ENCODE measurements at regions not wholly inside any gene's neighbourhood (a gene's known extent, or its start where the extent isn't known, plus 50 kb on each side); places are given as distances from the start of the nearest gene placed in this dataset.

- H3K27me3 Mint-ChIP-seq = no peaks in the 10 kb centered on the region
- no peak overlapping the region for H3K27ac Mint-ChIP-seq
- H3K9me3 Mint-ChIP-seq = peaks cover 26% of the 10 kb centered on the region
- no peak for DNase-seq (ENCODE audit: extremely low spot score, unreplicated experiment)
- H3K4me3 Mint-ChIP-seq = no peak overlapping the region
- no peak for TF ChIP-seq CTCF (conservative IDR thresholded peaks at IDR 0.05)
- H3K36me3 Mint-ChIP-seq = no peaks in the 10 kb centered on the region
- no peaks in the 10 kb centered on the region for H3K4me1 Mint-ChIP-seq (ENCODE audit: unreplicated experiment)
Observed at GRCh38 chr7:88545663-88546062, 213.8 kb upstream of the ZNF804B start.

DNA sequence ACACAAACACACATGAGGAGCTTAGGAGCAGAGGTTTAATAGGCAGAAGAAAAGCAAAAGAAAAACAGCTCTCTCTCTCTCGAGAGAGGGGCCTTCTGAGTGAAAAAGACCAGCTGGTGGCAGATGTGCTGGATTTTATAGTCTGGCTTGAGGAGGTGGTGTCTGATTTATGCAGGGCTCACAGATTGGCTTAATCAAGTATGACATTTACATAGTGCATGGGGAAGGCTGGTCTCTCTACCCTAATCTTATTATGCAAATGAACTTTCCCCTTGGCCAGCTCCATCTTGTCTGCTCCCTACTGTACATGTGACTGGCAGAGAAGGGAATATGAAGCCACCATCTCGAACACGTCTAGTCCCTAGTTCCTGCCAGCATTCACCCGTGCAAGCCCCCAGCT, 219.5 kb upstream of the ZNF804B start:
- H3K4me3 Mint-ChIP-seq = no peak overlapping the region
- no peak for DNase-seq (ENCODE audit: extremely low spot score, unreplicated experiment)
- H3K27ac Mint-ChIP-seq = no peak overlapping the region
- no peak for TF ChIP-seq CTCF (conservative IDR thresholded peaks at IDR 0.05)
- no peaks in the 10 kb centered on the region for H3K4me1 Mint-ChIP-seq (ENCODE audit: unreplicated experiment)
- H3K36me3 Mint-ChIP-seq = no peaks in the 10 kb centered on the region
- peaks cover 18% of the 10 kb centered on the region for H3K9me3 Mint-ChIP-seq
- no peaks in the 10 kb centered on the region for H3K27me3 Mint-ChIP-seq

GRCh38 chr7:88539518-88539917, 220.0 kb upstream of the ZNF804B start:
- no peak overlapping the region for H3K4me3 Mint-ChIP-seq
- H3K36me3 Mint-ChIP-seq = no peaks in the 10 kb centered on the region
- H3K4me1 Mint-ChIP-seq (ENCODE audit: unreplicated experiment) = no peaks in the 10 kb centered on the region
- H3K9me3 Mint-ChIP-seq = peaks cover 16% of the 10 kb centered on the region
- no peak for DNase-seq (ENCODE audit: extremely low spot score, unreplicated experiment)
- TF ChIP-seq CTCF (conservative IDR thresholded peaks at IDR 0.05) = no peak
- no peak overlapping the region for H3K27ac Mint-ChIP-seq
- no peaks in the 10 kb centered on the region for H3K27me3 Mint-ChIP-seq

DNA sequence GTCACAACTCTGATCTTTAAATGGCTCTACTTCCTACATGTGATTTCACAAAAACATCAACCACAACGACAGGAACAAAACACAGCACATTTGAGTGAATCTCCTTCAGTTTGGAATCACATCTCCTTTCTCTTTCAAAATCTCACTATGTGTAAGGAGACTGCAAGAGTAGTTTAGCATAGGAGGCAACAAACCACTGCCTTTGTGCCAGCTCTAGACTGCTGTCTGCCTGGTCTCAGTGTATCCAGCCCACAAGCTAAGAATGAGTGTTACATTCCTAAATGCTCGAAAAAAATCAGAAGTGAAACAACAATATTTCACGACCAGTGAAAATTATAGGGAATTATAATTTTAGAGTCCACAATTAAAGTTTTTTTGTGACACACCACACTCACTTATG, 217.0 kb upstream of the STEAP4 start:
- no peak for TF ChIP-seq CTCF (conservative IDR thresholded peaks at IDR 0.05)
- H3K27ac Mint-ChIP-seq = no peak overlapping the region
- H3K9me3 Mint-ChIP-seq = no peaks in the 10 kb centered on the region

DNA sequence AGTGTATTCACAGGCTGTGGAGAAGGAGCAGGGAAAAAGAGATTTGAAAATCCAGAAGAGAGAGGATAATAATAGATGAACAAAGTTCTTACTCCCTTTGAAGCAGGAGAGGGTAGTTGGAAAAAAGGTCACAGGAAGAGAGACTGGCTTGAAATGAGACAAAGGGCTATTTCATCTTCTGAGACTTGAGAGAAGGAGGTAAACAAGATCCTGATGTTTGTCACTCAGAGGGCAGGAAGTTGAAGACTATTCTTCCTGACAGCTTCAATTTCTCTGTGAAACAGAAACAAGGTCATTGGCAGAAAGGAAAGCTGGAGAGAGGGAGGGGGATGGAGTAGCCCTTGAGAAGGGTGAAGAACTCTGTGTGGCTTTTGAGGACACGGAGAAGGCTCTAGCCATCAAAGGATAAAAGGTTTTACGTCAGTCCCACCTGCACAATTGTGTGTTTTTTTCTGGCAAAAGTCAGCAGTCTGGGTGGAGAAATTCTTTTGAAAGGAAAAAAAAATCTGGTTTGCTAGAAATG, 216.1 kb upstream of the STEAP4 start:
- H3K36me3 Mint-ChIP-seq = no peaks in the 10 kb centered on the region
- no peaks in the 10 kb centered on the region for H3K27me3 Mint-ChIP-seq
- H3K27ac Mint-ChIP-seq = no peak overlapping the region
- DNase-seq (ENCODE audit: extremely low spot score, unreplicated experiment) = no peak
- no peak for TF ChIP-seq CTCF (conservative IDR thresholded peaks at IDR 0.05)
- no peak overlapping the region for H3K4me3 Mint-ChIP-seq
- H3K4me1 Mint-ChIP-seq (ENCODE audit: unreplicated experiment) = peaks cover 6% of the 10 kb centered on the region
- no peaks in the 10 kb centered on the region for H3K9me3 Mint-ChIP-seq

More for the DNA sequence above, 217.0 kb upstream of the STEAP4 start:
- no peak for DNase-seq (ENCODE audit: extremely low spot score, unreplicated experiment)
- H3K27me3 Mint-ChIP-seq = no peaks in the 10 kb centered on the region
- H3K4me1 Mint-ChIP-seq (ENCODE audit: unreplicated experiment) = peaks cover 6% of the 10 kb centered on the region
- no peak overlapping the region for H3K4me3 Mint-ChIP-seq
- no peaks in the 10 kb centered on the region for H3K36me3 Mint-ChIP-seq

DNA sequence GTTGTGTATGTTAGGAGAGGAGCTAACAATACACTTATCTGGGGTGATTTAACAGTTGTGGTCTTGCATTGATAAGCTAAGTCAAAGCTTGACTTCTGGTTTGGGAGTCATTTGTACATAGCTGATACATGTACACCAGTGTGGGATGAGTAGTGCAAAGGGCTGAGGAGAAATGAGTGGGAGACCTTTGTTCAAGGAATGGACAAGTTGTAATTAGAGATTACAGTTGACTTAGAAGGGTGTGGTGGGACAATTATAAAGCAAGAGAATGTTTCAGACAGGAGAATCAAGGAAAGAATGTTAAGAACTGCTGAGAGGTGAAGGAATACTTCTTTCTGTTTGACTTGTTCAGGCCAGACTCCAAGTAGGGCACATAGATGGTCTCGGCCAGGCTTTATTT, 209.7 kb upstream of the STEAP4 start:
- H3K27me3 Mint-ChIP-seq = peaks cover 3% of the 10 kb centered on the region
- H3K27ac Mint-ChIP-seq = no peak overlapping the region
- H3K4me3 Mint-ChIP-seq = no peak overlapping the region
- no peak for TF ChIP-seq CTCF (conservative IDR thresholded peaks at IDR 0.05)
- no peak for DNase-seq (ENCODE audit: extremely low spot score, unreplicated experiment)
- no peaks in the 10 kb centered on the region for H3K9me3 Mint-ChIP-seq
- H3K4me1 Mint-ChIP-seq (ENCODE audit: unreplicated experiment) = no peaks in the 10 kb centered on the region
- no peaks in the 10 kb centered on the region for H3K36me3 Mint-ChIP-seq
